GM12878 (cell line): ENCODE measurements at regions not wholly inside any gene's neighbourhood (a gene's known extent, or its start where the extent isn't known, plus 50 kb on each side); places are given as distances from the start of the nearest gene placed in this dataset.

Source experiments
- ATAC-seq: fragments of 200-7000 bp; cut with Tn5 transposase; 3 replicates; pipeline ENCODE4 v1.9.1; 2020; ENCODE audit warnings: mild to moderate bottlenecking, moderate library complexity
- BruUV-seq: library from RNA; stranded (reverse); fragments of 400-500 nt; replicated peaks from 2 replicates; lab custom pipeline; 2021; lab: Mats Ljungman, UMichigan
- CTCF ChIA-PET: fragments of 300-600 bp; sonication (Branson Sonifier 250); formaldehyde crosslinking; extraction: SDS; loops from one replicate; lab custom pipeline; 2021; ENCODE audit warnings: inconsistent platforms; lab: Yijun Ruan, JAX
- POLR2A ChIA-PET: fragments of 350-600 bp; formaldehyde crosslinking; extraction: SDS; loops from one replicate; lab custom pipeline; 2021; ENCODE audit warnings: inconsistent platforms; lab: Charles Lee
- RAD21 ChIA-PET: fragments of 300-600 bp; sonication (Branson Sonifier 250); formaldehyde crosslinking; loops from one replicate; lab custom pipeline; 2023; ENCODE audit warnings: antibody characterized with exemption; ENCODE audit not compliant: unreplicated experiment; lab: Charles Lee
- SMC1A ChIA-PET: fragments of 300-600 bp; sonication (Branson Sonifier 250); formaldehyde crosslinking; loops from one replicate; lab custom pipeline; 2023; ENCODE audit not compliant: unreplicated experiment, uncharacterized antibody; lab: Charles Lee
- DNase-seq: peaks from one replicate; pipeline ENCODE4 v3.0.0-alpha.2; 2011; ENCODE audit warnings: low read depth, low spot score
- FAIRE-seq: peaks from 3 replicates; lab custom pipeline; 2011; peaks lifted over from hg19 to GRCh38; lab: Jason Lieb, UNC
- H2AFZ ChIP-seq: 2 replicates; pipeline ENCODE4 v1.6.0; 2011; ENCODE audit warnings: low read depth, low read length, control low read depth; ENCODE audit not compliant: control insufficient read depth
- H3K27ac ChIP-seq: 2 replicates; pipeline ENCODE4 v1.5.1; 2011; ENCODE audit warnings: control low read depth; ENCODE audit not compliant: control insufficient read depth, insufficient read depth
- H3K27me3 ChIP-seq, 2 experiments: replicated peaks in 1 of 2; 2 replicates each; pipeline versions ENCODE4 v1.6.0 to v1.6.1; 2011; ENCODE audit warnings: low read length in 1 of 2; ENCODE audit not compliant: control insufficient read depth in 2 of 2, insufficient read depth in 2 of 2
- H3K36me3 ChIP-seq, 2 experiments: 2 replicates each; pipeline ENCODE4 v1.5.1; 2011; ENCODE audit warnings: low read length in 1 of 2; ENCODE audit not compliant: control insufficient read depth in 2 of 2, insufficient read depth in 2 of 2
- H3K4me1 ChIP-seq: 2 replicates; pipeline ENCODE4 v1.6.1; 2011; ENCODE audit warnings: mild to moderate bottlenecking, low read length, moderate library complexity, mixed read lengths; ENCODE audit not compliant: control insufficient read depth, insufficient read depth
- H3K4me2 ChIP-seq: 2 replicates; pipeline ENCODE4 v1.6.0; 2011; ENCODE audit warnings: control low read depth; ENCODE audit not compliant: control insufficient read depth, insufficient read depth
- H3K4me3 ChIP-seq: fragments of 200-600 bp; sonication (generic); 2 replicates; pipeline ENCODE4 v1.5.1; 2016
- H3K79me2 ChIP-seq: 2 replicates; pipeline ENCODE4 v1.6.0; 2011; ENCODE audit warnings: low read length; ENCODE audit not compliant: control insufficient read depth, insufficient read depth
- H3K9ac ChIP-seq: 2 replicates; pipeline ENCODE4 v1.8.0; 2011; ENCODE audit warnings: low read length, control low read depth, mixed read lengths; ENCODE audit not compliant: control insufficient read depth, insufficient read depth
- H3K9me3 ChIP-seq: replicated peaks from 3 replicates; pipeline ENCODE4 v1.5.1; 2011; ENCODE audit warnings: mild to moderate bottlenecking, low read length; ENCODE audit not compliant: control insufficient read depth, insufficient read depth
- H4K20me1 ChIP-seq: 2 replicates; pipeline ENCODE4 v1.6.0; 2011; ENCODE audit not compliant: control insufficient read depth, insufficient read depth
- ATF7 ChIP-seq: fragments of 450-650 bp; IDR thresholded peaks from 2 replicates; pipeline ENCODE4 v1.6.1; 2016; ENCODE audit warnings: low read depth, mild to moderate bottlenecking
- BACH1 ChIP-seq: fragments of 450-650 bp; IDR thresholded peaks from 2 replicates; pipeline ENCODE4 v1.6.1; 2017; ENCODE audit warnings: mild to moderate bottlenecking, borderline replicate concordance
- CBFB ChIP-seq: IDR thresholded peaks from 2 replicates; pipeline ENCODE4 v1.6.1; 2016; ENCODE audit warnings: antibody characterized with exemption, low read depth
- CBX5 ChIP-seq: sonication (generic); IDR thresholded peaks from 2 replicates; pipeline ENCODE4 v1.6.1; 2016; ENCODE audit warnings: low read depth, moderate library complexity, mild to moderate bottlenecking, inconsistent platforms
- E2F4 ChIP-seq: IDR thresholded peaks from 2 replicates; pipeline ENCODE4 v1.6.1; 2012; ENCODE audit warnings: low read depth, low read length, improper control_type of control experiment
- EED ChIP-seq: sonication (generic); IDR thresholded peaks from 2 replicates; pipeline ENCODE4 v1.6.1; 2016; ENCODE audit warnings: antibody characterized with exemption, low read depth
- FOXM1 ChIP-seq: IDR thresholded peaks from 2 replicates; pipeline ENCODE4 v1.6.1; 2012; ENCODE audit warnings: low read depth, mild to moderate bottlenecking, inconsistent platforms, low read length, moderate library complexity
- JUND ChIP-seq: IDR thresholded peaks from 2 replicates; pipeline ENCODE4 v1.6.1; 2012; ENCODE audit warnings: low read depth, mild to moderate bottlenecking, low read length, improper control_type of control experiment, moderate library complexity
- KAT2A ChIP-seq: conservative IDR thresholded peaks from 2 replicates; pipeline ENCODE4 v1.6.1; 2011; ENCODE audit warnings: low read depth, low read length; ENCODE audit not compliant: control insufficient read depth
- LARP7 ChIP-seq: fragments of 450-650 bp; IDR thresholded peaks from 2 replicates; pipeline ENCODE4 v1.6.1; 2017; ENCODE audit warnings: mild to moderate bottlenecking
- MAX ChIP-seq: IDR thresholded peaks from 2 replicates; pipeline ENCODE4 v1.6.1; 2012; ENCODE audit warnings: low read depth, low read length, improper control_type of control experiment
- NBN ChIP-seq: fragments of 450-650 bp; IDR thresholded peaks from 2 replicates; pipeline ENCODE4 v1.6.1; 2016
- NR2C2 ChIP-seq: IDR thresholded peaks from 2 replicates; pipeline ENCODE4 v1.6.1; 2011; ENCODE audit warnings: borderline replicate concordance, low read depth; ENCODE audit not compliant: control insufficient read depth, insufficient read length
- SMARCA5 ChIP-seq: fragments of 450-650 bp; IDR thresholded peaks from 2 replicates; pipeline ENCODE4 v1.6.1; 2017; ENCODE audit warnings: mild to moderate bottlenecking
- SREBF1 ChIP-seq: IDR thresholded peaks from 2 replicates; pipeline ENCODE4 v1.6.1; 2012; ENCODE audit warnings: mild to moderate bottlenecking, low read length
- STAT1 ChIP-seq: fragments of 450-650 bp; conservative IDR thresholded peaks from 2 replicates; pipeline ENCODE4 v1.6.1; 2014; ENCODE audit warnings: antibody characterized with exemption, mild to moderate bottlenecking
- SUPT20H ChIP-seq: IDR thresholded peaks from 2 replicates; pipeline ENCODE4 v1.6.1; 2011; ENCODE audit warnings: low read depth, mild to moderate bottlenecking, low read length, moderate library complexity, borderline replicate concordance; ENCODE audit not compliant: control insufficient read depth
- YY1 ChIP-seq: IDR thresholded peaks from 2 replicates; pipeline ENCODE4 v1.6.1; 2011; ENCODE audit warnings: low read depth, mild to moderate bottlenecking, low read length
- WGBS: methylation state at CpG from one replicate; pipeline ENCODE4 v1.1.6; 2016; ENCODE audit warnings: low lambda C conversion rate; ENCODE audit not compliant: insufficient replicate concordance, insufficient coverage; ENCODE audit errors: missing lambda C conversion rate; 5-methylcytosine and 5-hydroxymethylcytosine counted together
- in situ Hi-C: fragments of 300-500 bp; cut with MboI; formaldehyde crosslinking; loops from 9 replicates; pipeline ENCODE4 v1.14.3; 2018; ENCODE audit warnings: mixed read lengths
- intact Hi-C: fragments of 100-400 bp; cut with micrococcal nuclease; formaldehyde crosslinking; loops from one replicate; pipeline ENCODE4 v1.14.2; 2022; ENCODE audit not compliant: unreplicated experiment

GRCh38 chr22:48600171-48600570, 1227.5 kb downstream of the BRD1 start:
- H3K4me2 ChIP-seq: no peak overlapping the region
- no peak for DNase-seq
- H3K4me1 ChIP-seq: no peaks in the 10 kb centered on the region
- H3K4me3 ChIP-seq: no peak overlapping the region
- in situ Hi-C loops: no loop called here
- H3K27me3 ChIP-seq: no peaks in the 10 kb centered on the region
- POLR2A ChIA-PET: no interaction called here
- no peak for FAIRE-seq
- intact Hi-C loops: no loop called here
- no peak overlapping the region for H3K27ac ChIP-seq
- no peaks in the 10 kb centered on the region for H3K79me2 ChIP-seq
- TF ChIP-seq YY1: no peak
- no peak for TF ChIP-seq JUND
- TF ChIP-seq ATF7: no peak
- TF ChIP-seq KAT2A: no peak
- no peak for TF ChIP-seq EED
- TF ChIP-seq FOXM1: no peak
- TF ChIP-seq MAX: no peak
- no peak for TF ChIP-seq CBFB
- TF ChIP-seq SMARCA5: no peak
- no peak for TF ChIP-seq BACH1
- TF ChIP-seq LARP7: no peak
- TF ChIP-seq CBX5: no peak
- no peak for TF ChIP-seq NR2C2
- TF ChIP-seq E2F4: no peak
- no peak for TF ChIP-seq STAT1
- TF ChIP-seq SREBF1: no peak
- TF ChIP-seq SUPT20H: no peak
- TF ChIP-seq NBN: no peak
- RAD21 ChIA-PET: no interaction called here
- no peak overlapping the region for H2AFZ ChIP-seq
- H4K20me1 ChIP-seq: no peaks in the 10 kb centered on the region
- no TSS peak for BruUV-seq
- 50% methylated on average over 17 of the region's 17 CpGs for WGBS
- H3K36me3 ChIP-seq: no peaks in the 10 kb centered on the region
- SMC1A ChIA-PET: no interaction called here
- H3K9me3 ChIP-seq: no peaks in the 10 kb centered on the region; the same call in 2 of the 3 replicates
- no peak overlapping the region for H3K9ac ChIP-seq
- CTCF ChIA-PET: no interaction called here
- no peak for ATAC-seq
